Liver (tissue), 3 donors: ENCODE measurements at regions not wholly inside any gene's neighbourhood (a gene's known extent, or its start where the extent isn't known, plus 50 kb on each side); places are given as distances from the start of the nearest gene placed in this dataset.

ENCODE experiments used
- CTCF ChIP-seq: fragments of 150-350 bp; IDR thresholded peaks from 2 replicates; pipeline ENCODE4 v1.5.1; 2017; ENCODE audit warnings: improper control_type of control experiment, low read depth, low read length; ENCODE audit not compliant: missing input control
- EGR1 ChIP-seq, 2 donors: IDR thresholded peaks; 2 replicates each; pipeline ENCODE4 v1.6.1; 2016 to 2018; ENCODE audit warnings: antibody characterized with exemption in 2 of 2, low read depth in 2 of 2
- JUND ChIP-seq, 2 donors: IDR thresholded peaks; 2 replicates each; pipeline ENCODE4 v1.6.1; 2016; ENCODE audit warnings: antibody characterized with exemption in 2 of 2
- SP1 ChIP-seq: IDR thresholded peaks from 2 replicates; pipeline ENCODE4 v1.6.1; 2018; ENCODE audit warnings: antibody characterized with exemption, mild to moderate bottlenecking
- TAF1 ChIP-seq: conservative IDR thresholded peaks from 2 replicates; pipeline ENCODE4 v1.6.1; 2016; ENCODE audit warnings: antibody characterized with exemption, mild to moderate bottlenecking
- TF ChIP-seq, protein P1 (sequence below): IDR thresholded peaks from 2 replicates; pipeline ENCODE4 v1.6.1; 2016; ENCODE audit warnings: antibody characterized with exemption
- TF ChIP-seq, protein P2 (sequence below): IDR thresholded peaks from 2 replicates; pipeline ENCODE4 v1.6.1; 2016; ENCODE audit warnings: antibody characterized with exemption, mild to moderate bottlenecking
- donor health status: healthy.
- donor health status: healthy.

DNA sequence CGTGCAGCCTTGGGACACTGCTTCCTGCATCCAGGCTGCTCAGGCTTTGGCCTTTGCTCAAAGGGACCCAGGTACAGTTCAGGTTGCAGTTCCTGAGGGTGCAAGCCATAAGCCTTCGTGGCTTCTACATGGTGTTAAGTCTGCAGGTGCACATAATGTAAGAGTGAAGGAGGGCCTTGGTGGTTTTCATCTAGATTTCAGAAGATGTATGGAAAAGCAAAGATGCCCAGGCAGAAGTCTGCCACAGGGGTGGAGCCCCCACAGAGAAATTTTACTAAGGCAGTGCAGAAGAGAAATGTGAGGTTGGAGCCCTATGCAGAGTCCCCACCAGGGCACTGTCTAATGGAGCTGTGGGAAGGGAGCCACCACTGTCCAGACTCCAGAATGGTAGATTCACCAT is 200.9 kb downstream of the ICE1 start:
- TF ChIP-seq, protein P1, sequence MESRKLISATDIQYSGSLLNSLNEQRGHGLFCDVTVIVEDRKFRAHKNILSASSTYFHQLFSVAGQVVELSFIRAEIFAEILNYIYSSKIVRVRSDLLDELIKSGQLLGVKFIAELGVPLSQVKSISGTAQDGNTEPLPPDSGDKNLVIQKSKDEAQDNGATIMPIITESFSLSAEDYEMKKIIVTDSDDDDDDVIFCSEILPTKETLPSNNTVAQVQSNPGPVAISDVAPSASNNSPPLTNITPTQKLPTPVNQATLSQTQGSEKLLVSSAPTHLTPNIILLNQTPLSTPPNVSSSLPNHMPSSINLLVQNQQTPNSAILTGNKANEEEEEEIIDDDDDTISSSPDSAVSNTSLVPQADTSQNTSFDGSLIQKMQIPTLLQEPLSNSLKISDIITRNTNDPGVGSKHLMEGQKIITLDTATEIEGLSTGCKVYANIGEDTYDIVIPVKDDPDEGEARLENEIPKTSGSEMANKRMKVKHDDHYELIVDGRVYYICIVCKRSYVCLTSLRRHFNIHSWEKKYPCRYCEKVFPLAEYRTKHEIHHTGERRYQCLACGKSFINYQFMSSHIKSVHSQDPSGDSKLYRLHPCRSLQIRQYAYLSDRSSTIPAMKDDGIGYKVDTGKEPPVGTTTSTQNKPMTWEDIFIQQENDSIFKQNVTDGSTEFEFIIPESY, result no peak
- no peak for TF ChIP-seq CTCF
- TF ChIP-seq TAF1, result no peak
- TF ChIP-seq EGR1 (IDR thresholded peaks at IDR 0.05; ENCODE audit: low read depth in 2 of 2), result no peak
- TF ChIP-seq SP1, result no peak
- TF ChIP-seq, protein P2, sequence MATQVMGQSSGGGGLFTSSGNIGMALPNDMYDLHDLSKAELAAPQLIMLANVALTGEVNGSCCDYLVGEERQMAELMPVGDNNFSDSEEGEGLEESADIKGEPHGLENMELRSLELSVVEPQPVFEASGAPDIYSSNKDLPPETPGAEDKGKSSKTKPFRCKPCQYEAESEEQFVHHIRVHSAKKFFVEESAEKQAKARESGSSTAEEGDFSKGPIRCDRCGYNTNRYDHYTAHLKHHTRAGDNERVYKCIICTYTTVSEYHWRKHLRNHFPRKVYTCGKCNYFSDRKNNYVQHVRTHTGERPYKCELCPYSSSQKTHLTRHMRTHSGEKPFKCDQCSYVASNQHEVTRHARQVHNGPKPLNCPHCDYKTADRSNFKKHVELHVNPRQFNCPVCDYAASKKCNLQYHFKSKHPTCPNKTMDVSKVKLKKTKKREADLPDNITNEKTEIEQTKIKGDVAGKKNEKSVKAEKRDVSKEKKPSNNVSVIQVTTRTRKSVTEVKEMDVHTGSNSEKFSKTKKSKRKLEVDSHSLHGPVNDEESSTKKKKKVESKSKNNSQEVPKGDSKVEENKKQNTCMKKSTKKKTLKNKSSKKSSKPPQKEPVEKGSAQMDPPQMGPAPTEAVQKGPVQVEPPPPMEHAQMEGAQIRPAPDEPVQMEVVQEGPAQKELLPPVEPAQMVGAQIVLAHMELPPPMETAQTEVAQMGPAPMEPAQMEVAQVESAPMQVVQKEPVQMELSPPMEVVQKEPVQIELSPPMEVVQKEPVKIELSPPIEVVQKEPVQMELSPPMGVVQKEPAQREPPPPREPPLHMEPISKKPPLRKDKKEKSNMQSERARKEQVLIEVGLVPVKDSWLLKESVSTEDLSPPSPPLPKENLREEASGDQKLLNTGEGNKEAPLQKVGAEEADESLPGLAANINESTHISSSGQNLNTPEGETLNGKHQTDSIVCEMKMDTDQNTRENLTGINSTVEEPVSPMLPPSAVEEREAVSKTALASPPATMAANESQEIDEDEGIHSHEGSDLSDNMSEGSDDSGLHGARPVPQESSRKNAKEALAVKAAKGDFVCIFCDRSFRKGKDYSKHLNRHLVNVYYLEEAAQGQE, result no peak
- no peak for TF ChIP-seq JUND (IDR thresholded peaks at IDR 0.05)
